HEK293T (cell line): ENCODE measurements at regions not wholly inside any gene's neighbourhood (a gene's known extent, or its start where the extent isn't known, plus 50 kb on each side); places are given as distances from the start of the nearest gene placed in this dataset.

Experiments
- CTCF ChIA-PET: fragments of 350-600 bp; formaldehyde crosslinking; extraction: SDS; loops from one replicate; lab custom pipeline; 2021; ENCODE audit warnings: antibody characterized with exemption, inconsistent platforms; lab: Yijun Ruan, JAX
- POLR2A ChIA-PET: fragments of 350-600 bp; formaldehyde crosslinking; extraction: SDS; loops from one replicate; lab custom pipeline; 2020; ENCODE audit warnings: antibody characterized with exemption, inconsistent platforms; lab: Yijun Ruan, JAX
- DNase-seq: peaks from one replicate; pipeline ENCODE4 v3.0.0; 2012; ENCODE audit warnings: mixed read lengths; ENCODE audit errors: extremely low spot score
- ARNT ChIP-seq: fragments of 450-650 bp; IDR thresholded peaks from 2 replicates; pipeline ENCODE4 v1.6.1; 2017; ENCODE audit warnings: mild to moderate bottlenecking
- BHLHE40 ChIP-seq: fragments of 450-650 bp; IDR thresholded peaks from 2 replicates; pipeline ENCODE4 v1.6.1; 2016; ENCODE audit warnings: mild to moderate bottlenecking, moderate library complexity, borderline replicate concordance
- CTBP1 ChIP-seq: fragments of 450-650 bp; IDR thresholded peaks from 2 replicates; pipeline ENCODE4 v1.6.1; 2016; ENCODE audit warnings: borderline replicate concordance
- ELF4 ChIP-seq: fragments of 450-650 bp; IDR thresholded peaks from 2 replicates; pipeline ENCODE4 v1.6.1; 2017; ENCODE audit warnings: antibody characterized with exemption
- FOXA1 ChIP-seq: fragments of 450-650 bp; IDR thresholded peaks from 2 replicates; pipeline ENCODE4 v1.6.1; 2016; ENCODE audit warnings: mild to moderate bottlenecking
- FOXK2 ChIP-seq: fragments of 450-650 bp; IDR thresholded peaks from 2 replicates; pipeline ENCODE4 v1.6.1; 2016; ENCODE audit warnings: mild to moderate bottlenecking
- FOXM1 ChIP-seq: fragments of 450-650 bp; IDR thresholded peaks from 2 replicates; pipeline ENCODE4 v1.6.1; 2017; ENCODE audit warnings: mild to moderate bottlenecking, borderline replicate concordance
- HDGF ChIP-seq: fragments of 450-650 bp; IDR thresholded peaks from 2 replicates; pipeline ENCODE4 v1.6.1; 2017; ENCODE audit warnings: antibody characterized with exemption, borderline replicate concordance
- L3MBTL2 ChIP-seq: fragments of 450-650 bp; conservative IDR thresholded peaks from 2 replicates; pipeline ENCODE4 v1.6.1; 2016; ENCODE audit warnings: mild to moderate bottlenecking
- LEF1 ChIP-seq: fragments of 450-650 bp; IDR thresholded peaks from 2 replicates; pipeline ENCODE4 v1.6.1; 2017; ENCODE audit warnings: mild to moderate bottlenecking, borderline replicate concordance
- NFRKB ChIP-seq: fragments of 450-650 bp; IDR thresholded peaks from 2 replicates; pipeline ENCODE4 v1.6.1; 2016; ENCODE audit warnings: mild to moderate bottlenecking, moderate library complexity
- SP1 ChIP-seq: fragments of 450-650 bp; IDR thresholded peaks from 2 replicates; pipeline ENCODE4 v1.6.1; 2017
- SUZ12 ChIP-seq: fragments of 450-650 bp; IDR thresholded peaks from 2 replicates; pipeline ENCODE4 v1.6.1; 2016; ENCODE audit warnings: mild to moderate bottlenecking
- TARDBP ChIP-seq: fragments of 450-650 bp; IDR thresholded peaks from 2 replicates; pipeline ENCODE4 v1.6.1; 2016
- ZNF384 ChIP-seq: fragments of 450-650 bp; IDR thresholded peaks from 2 replicates; pipeline ENCODE4 v1.6.1; 2016
- TF ChIP-seq, protein P1 (sequence below): fragments of 450-650 bp; IDR thresholded peaks from 2 replicates; pipeline ENCODE4 v1.6.1; 2016

DNA sequence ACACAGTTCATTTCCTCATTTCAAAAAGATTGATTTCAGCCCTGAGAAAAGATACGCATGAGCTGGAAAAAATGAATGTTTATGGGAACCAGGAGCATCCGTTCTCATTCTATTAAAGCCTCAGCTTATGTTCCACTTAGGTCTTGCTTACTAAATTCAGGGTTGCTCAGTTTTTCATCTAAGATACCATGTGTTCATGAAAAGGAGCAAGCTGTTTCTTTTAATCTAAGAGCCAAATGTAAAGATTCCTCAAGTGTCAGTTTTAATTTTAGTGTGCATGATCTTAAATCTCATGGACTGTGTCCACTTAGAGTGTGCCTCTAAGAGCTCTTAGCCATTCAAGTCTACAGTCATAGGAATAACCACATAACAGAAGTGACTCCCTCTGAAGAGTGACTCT, 141.5 kb upstream of the ARHGAP42 start:
- no peak for TF ChIP-seq ELF4
- no peak for TF ChIP-seq ARNT
- no peak for TF ChIP-seq TARDBP
- TF ChIP-seq, protein P1, sequence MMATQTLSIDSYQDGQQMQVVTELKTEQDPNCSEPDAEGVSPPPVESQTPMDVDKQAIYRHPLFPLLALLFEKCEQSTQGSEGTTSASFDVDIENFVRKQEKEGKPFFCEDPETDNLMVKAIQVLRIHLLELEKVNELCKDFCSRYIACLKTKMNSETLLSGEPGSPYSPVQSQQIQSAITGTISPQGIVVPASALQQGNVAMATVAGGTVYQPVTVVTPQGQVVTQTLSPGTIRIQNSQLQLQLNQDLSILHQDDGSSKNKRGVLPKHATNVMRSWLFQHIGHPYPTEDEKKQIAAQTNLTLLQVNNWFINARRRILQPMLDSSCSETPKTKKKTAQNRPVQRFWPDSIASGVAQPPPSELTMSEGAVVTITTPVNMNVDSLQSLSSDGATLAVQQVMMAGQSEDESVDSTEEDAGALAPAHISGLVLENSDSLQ, result no peak
- no peak for TF ChIP-seq FOXA1
- no peak for TF ChIP-seq FOXM1
- TF ChIP-seq LEF1, result no peak
- TF ChIP-seq SP1, result no peak
- TF ChIP-seq BHLHE40, result no peak
- no peak for TF ChIP-seq FOXK2
- TF ChIP-seq L3MBTL2, result no peak
- CTCF ChIA-PET, result no interaction called here
- DNase-seq, result no peak
- POLR2A ChIA-PET, result no interaction called here

DNA sequence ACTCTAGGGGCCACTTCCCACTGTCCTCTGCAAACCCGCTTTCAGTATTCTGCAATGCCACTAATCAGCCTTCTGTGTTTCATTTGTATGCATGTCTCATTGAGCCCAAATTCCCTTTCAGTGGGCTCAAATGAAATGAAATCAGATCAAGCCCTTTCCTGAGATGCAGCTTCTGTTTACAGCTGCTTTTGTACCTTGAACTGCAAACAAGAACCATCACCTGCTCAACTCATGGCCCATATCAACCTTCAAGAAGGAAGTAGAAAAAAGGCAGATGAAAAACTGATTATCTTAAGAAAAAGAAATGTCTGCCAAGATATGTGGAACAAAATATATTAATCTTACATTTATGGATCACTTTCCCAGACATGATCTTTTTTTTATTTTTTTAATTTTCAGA, 141.1 kb upstream of the ARHGAP42 start:
- CTCF ChIA-PET, result no interaction called here
- no peak for DNase-seq
- TF ChIP-seq FOXM1 (no peak), ARNT (no peak), NFRKB (no peak), L3MBTL2 (no peak), SP1 (no peak), LEF1 (no peak), CTBP1 (no peak), SUZ12 (no peak), HDGF (no peak), TARDBP (no peak), FOXA1 (no peak), ELF4 (no peak), ZNF384 (no peak)
- TF ChIP-seq, protein P1, result no peak
- POLR2A ChIA-PET, result no interaction called here

DNA sequence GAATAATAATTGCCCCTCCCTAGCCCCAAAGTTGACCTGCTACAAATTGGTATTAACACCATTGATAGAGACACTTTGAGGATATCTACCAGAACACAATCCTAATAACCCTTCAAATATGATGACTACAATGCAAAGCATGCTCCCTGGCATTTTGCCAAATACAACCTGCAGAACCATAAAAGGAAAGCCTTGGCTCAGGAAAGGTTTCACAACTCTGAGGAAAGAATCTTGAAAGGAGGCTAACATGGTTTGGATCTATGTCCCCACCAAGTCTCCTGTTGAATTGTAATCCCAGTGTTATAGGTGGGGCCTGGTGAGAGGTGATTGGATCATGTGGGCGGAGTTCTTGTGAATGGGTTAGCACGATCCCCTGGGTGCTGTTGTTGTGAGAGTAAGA, 140.4 kb upstream of the ARHGAP42 start:
- DNase-seq, result no peak
- POLR2A ChIA-PET, result no interaction called here
- CTCF ChIA-PET, result interaction anchor here (0.6 kb wide), 1 partner anchor 248 kb away, joined by 6 read pairs; no protein-coding TSS in a partner anchor

DNA sequence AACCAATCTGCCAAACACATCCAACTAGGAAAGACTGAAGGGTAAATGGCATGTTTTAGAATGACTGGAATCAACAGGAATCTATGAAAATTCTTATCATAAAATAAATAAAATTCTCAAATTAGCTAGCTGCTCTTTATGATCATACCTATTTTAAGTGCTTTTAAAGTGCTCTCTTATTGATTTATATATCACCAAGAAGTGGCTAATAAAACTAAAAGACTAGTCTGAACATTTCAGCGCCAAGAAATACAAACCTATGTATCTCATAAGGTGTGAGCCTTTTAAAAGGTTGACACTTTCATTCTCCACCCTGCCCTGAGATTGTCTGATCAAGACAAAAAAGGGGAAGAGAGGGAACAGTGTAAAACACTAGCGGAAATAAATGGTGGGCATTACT, 136.8 kb upstream of the ARHGAP42 start:
- TF ChIP-seq TARDBP, result no peak
- TF ChIP-seq, protein P1, result peak; percentile 20; the same call in 1 of the 2 replicates
- ChIA-PET CTCF (no interaction called here), POLR2A (no interaction called here)
- no peak for DNase-seq

More for the DNA sequence above, 140.4 kb upstream of the ARHGAP42 start:
- no peak for TF ChIP-seq ZNF384
- TF ChIP-seq SP1, result no peak
- TF ChIP-seq TARDBP, result no peak
- no peak for TF ChIP-seq SUZ12
- no peak for TF ChIP-seq ELF4
- no peak for TF ChIP-seq HDGF
- no peak for TF ChIP-seq NFRKB
- no peak for TF ChIP-seq FOXM1

DNA sequence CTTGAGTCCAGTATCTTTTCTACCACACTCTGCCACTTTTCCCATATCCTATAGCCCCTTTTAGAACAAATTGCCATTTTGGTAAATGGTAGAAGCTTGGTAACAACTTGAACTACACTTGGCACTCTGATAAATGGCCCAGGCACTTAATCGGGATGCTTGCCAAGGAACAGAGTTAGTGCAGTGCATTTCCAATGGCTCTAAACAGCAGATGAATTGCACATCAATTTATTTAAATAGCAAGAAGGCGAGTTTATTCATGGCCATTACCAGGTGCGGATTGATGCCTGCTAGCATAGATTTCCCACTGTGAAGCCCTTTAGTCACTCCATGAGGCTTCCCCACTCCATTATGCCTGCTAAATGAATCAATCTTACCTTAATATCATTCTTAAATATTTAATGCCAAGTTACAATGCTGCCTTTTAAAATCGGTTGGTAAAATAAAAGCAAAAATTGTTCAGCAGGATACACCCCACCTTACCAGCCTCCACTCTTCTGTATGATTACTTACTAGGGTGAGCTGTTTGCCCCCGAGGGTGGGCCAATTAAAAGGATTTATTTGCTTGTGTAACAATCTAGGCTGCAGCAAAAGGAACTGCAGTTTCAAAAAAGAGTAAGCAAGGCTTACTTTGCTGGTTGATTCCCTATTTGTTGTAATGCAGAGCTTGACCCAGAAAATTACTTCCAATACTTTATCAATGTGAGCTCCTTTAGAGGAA, 136.0 kb upstream of the ARHGAP42 start:
- CTCF ChIA-PET, result no interaction called here
- POLR2A ChIA-PET, result no interaction called here
- TF ChIP-seq, protein P1, result peak; percentile 23; the same call in 1 of the 2 replicates
- TF ChIP-seq SUZ12, result no peak

DNA sequence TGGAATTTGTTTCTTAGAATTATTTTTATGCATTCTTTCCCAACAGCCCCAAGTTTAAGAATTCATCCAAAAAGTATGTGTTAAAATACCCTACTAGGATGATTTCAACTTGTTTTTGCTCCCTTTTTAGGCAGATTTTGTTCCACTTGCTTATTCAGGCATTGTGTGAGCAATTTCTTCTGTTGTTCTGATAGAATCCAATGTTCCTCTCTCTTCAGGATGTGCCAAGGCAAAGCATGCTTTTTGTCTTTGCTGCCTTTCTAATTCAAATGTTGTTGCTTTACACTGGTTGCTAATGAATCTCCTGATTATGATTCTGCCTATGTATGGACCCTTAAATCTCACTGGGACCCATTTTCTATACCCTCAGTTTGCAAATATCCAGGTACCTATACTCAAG, 131.2 kb upstream of the ARHGAP42 start:
- POLR2A ChIA-PET, result no interaction called here
- CTCF ChIA-PET, result no interaction called here
- no peak for TF ChIP-seq ARNT
- no peak for TF ChIP-seq SP1
- no peak for DNase-seq

More for the DNA sequence above, 136.0 kb upstream of the ARHGAP42 start:
- DNase-seq, result no peak

DNA sequence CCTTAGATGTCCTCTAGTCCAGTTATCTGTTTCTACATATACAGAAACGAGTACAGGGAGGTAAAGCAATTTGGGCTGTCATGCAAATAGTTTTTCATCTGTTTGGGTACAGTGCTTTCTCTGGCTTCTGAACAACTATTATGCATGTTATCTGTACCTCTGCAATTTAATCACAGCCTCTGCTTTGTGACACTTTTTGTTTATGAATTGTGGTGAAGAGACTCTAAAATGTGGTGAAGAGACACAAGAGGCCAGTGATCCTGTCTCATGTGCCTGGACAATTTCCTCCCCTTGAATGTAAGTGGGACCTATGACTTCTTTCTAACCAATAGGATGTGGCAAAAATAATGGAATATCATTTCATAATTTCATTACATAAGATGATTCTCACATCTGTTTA, 130.3 kb upstream of the ARHGAP42 start:
- DNase-seq, result no peak
- POLR2A ChIA-PET, result no interaction called here
- TF ChIP-seq BHLHE40, result no peak
- no peak for TF ChIP-seq ARNT
- TF ChIP-seq ELF4, result no peak
- TF ChIP-seq FOXA1, result no peak
- no peak for TF ChIP-seq L3MBTL2
- no peak for TF ChIP-seq SUZ12
- TF ChIP-seq HDGF, result no peak
- no peak for TF ChIP-seq FOXK2
- TF ChIP-seq LEF1, result no peak
- TF ChIP-seq SP1, result no peak
- TF ChIP-seq, protein P1, result no peak
- no peak for TF ChIP-seq FOXM1
- no peak for TF ChIP-seq CTBP1
- TF ChIP-seq TARDBP, result no peak
- TF ChIP-seq NFRKB, result no peak
- no peak for TF ChIP-seq ZNF384
- CTCF ChIA-PET, result no interaction called here
